ENCODE measurements at regions not wholly inside any gene's neighbourhood (a gene's known extent, or its start where the extent isn't known, plus 50 kb on each side); places are given as distances from the start of the nearest gene placed in this dataset.

GRCh38 chr2:49359721-49360406 is 205.5 kb upstream of the FSHR start:
- TF ChIP-seq CTCF (IDR thresholded peaks at IDR 0.05; ENCODE audit: insufficient read depth, low read length, poor library complexity, severe bottlenecking): no peak
- Histone ChIP-seq H3K36me3 (ENCODE audit: control insufficient read depth, insufficient read depth, low read length) (no peaks in the 10 kb centered on the region), H3K27me3 (replicated peaks; ENCODE audit: control insufficient read depth, insufficient read depth, low read length) (no peaks in the 10 kb centered on the region), H3K4me3 (replicated peaks; ENCODE audit: low read depth, low read length) (no peak overlapping the region)
- no peak for DNase-seq (ENCODE audit: extremely low read depth, insufficient read length)

- no peak for DNase-seq (ENCODE audit: extremely low read depth, insufficient read length)
- Histone ChIP-seq H3K27me3 (replicated peaks; ENCODE audit: control insufficient read depth, insufficient read depth, low read length) (no peaks in the 10 kb centered on the region), H3K36me3 (ENCODE audit: control insufficient read depth, insufficient read depth, low read length) (no peaks in the 10 kb centered on the region), H3K4me3 (replicated peaks; ENCODE audit: low read depth, low read length) (no peak overlapping the region)
- no peak for TF ChIP-seq CTCF (IDR thresholded peaks at IDR 0.05; ENCODE audit: insufficient read depth, low read length, poor library complexity, severe bottlenecking)
Observed at GRCh38 chr2:49355611-49356010, 201.3 kb upstream of the FSHR start.

- Histone ChIP-seq H3K36me3 (ENCODE audit: control insufficient read depth, insufficient read depth, low read length) (no peaks in the 10 kb centered on the region), H3K27me3 (replicated peaks; ENCODE audit: control insufficient read depth, insufficient read depth, low read length) (no peaks in the 10 kb centered on the region), H3K4me3 (replicated peaks; ENCODE audit: low read depth, low read length) (no peak overlapping the region)
- no peak for TF ChIP-seq CTCF (IDR thresholded peaks at IDR 0.05; ENCODE audit: insufficient read depth, low read length, poor library complexity, severe bottlenecking)
- DNase-seq (ENCODE audit: extremely low read depth, insufficient read length): no peak
Observed at GRCh38 chr2:49351560-49351959, 197.2 kb upstream of the FSHR start.

- Histone ChIP-seq H3K36me3 (ENCODE audit: control insufficient read depth, insufficient read depth, low read length) (no peaks in the 10 kb centered on the region), H3K27me3 (replicated peaks; ENCODE audit: control insufficient read depth, insufficient read depth, low read length) (no peaks in the 10 kb centered on the region), H3K4me3 (replicated peaks; ENCODE audit: low read depth, low read length) (no peak overlapping the region)
- no peak for TF ChIP-seq CTCF (IDR thresholded peaks at IDR 0.05; ENCODE audit: insufficient read depth, low read length, poor library complexity, severe bottlenecking)
- DNase-seq (ENCODE audit: extremely low read depth, insufficient read length): no peak
Observed at GRCh38 chr2:49343638-49344037, 189.3 kb upstream of the FSHR start.

GRCh38 chr2:49342156-49342555 is 187.8 kb upstream of the FSHR start:
- no peak for TF ChIP-seq CTCF (IDR thresholded peaks at IDR 0.05; ENCODE audit: insufficient read depth, low read length, poor library complexity, severe bottlenecking)
- Histone ChIP-seq H3K27me3 (replicated peaks; ENCODE audit: control insufficient read depth, insufficient read depth, low read length) (no peaks in the 10 kb centered on the region), H3K4me3 (replicated peaks; ENCODE audit: low read depth, low read length) (no peak overlapping the region), H3K36me3 (ENCODE audit: control insufficient read depth, insufficient read depth, low read length) (no peaks in the 10 kb centered on the region)
- DNase-seq (ENCODE audit: extremely low read depth, insufficient read length): no peak

GRCh38 chr2:49335546-49335945 is 181.2 kb upstream of the FSHR start:
- Histone ChIP-seq H3K36me3 (ENCODE audit: control insufficient read depth, insufficient read depth, low read length) (no peaks in the 10 kb centered on the region), H3K4me3 (replicated peaks; ENCODE audit: low read depth, low read length) (no peak overlapping the region), H3K27me3 (replicated peaks; ENCODE audit: control insufficient read depth, insufficient read depth, low read length) (no peaks in the 10 kb centered on the region)
- no peak for DNase-seq (ENCODE audit: extremely low read depth, insufficient read length)
- TF ChIP-seq CTCF (IDR thresholded peaks at IDR 0.05; ENCODE audit: insufficient read depth, low read length, poor library complexity, severe bottlenecking): no peak

Measured in GM06990 (cell line).